ENCODE measurements at regions not wholly inside any gene's neighbourhood (a gene's known extent, or its start where the extent isn't known, plus 50 kb on each side); places are given as distances from the start of the nearest gene placed in this dataset.

DNA sequence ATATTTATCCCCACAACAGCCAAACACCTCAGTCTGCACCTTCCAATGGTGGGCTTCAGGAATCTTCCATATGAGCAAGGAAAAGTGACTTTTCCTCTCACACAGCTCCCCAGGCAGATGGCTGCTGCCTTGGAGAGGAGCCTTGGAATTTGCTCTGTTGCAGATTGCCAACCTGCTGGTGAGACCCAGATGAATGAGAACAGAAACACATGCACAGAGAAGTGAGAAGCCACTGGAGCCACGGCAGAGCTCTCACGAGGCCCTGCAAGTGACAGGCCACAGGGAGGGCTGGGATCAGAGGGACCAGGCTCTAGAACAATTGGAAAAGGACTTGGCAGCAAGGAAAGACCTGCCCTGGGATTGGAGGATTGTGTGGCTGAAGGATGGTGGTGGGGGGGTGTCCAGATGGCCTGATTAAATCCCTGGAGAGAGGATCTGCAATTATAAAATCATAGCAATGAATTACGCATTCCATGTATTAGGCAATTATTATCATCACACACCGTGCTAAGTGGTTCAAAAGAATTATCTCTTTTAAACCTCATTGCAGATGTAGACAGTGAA lies 84.9 kb upstream of the PWP1 start:
- TF ChIP-seq, protein P1, sequence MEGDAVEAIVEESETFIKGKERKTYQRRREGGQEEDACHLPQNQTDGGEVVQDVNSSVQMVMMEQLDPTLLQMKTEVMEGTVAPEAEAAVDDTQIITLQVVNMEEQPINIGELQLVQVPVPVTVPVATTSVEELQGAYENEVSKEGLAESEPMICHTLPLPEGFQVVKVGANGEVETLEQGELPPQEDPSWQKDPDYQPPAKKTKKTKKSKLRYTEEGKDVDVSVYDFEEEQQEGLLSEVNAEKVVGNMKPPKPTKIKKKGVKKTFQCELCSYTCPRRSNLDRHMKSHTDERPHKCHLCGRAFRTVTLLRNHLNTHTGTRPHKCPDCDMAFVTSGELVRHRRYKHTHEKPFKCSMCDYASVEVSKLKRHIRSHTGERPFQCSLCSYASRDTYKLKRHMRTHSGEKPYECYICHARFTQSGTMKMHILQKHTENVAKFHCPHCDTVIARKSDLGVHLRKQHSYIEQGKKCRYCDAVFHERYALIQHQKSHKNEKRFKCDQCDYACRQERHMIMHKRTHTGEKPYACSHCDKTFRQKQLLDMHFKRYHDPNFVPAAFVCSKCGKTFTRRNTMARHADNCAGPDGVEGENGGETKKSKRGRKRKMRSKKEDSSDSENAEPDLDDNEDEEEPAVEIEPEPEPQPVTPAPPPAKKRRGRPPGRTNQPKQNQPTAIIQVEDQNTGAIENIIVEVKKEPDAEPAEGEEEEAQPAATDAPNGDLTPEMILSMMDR (conservative IDR thresholded peaks at IDR 0.05; ENCODE audit: low read depth in 2 of 2) = no peak
- TF ChIP-seq POLR2AphosphoS5 (IDR thresholded peaks at IDR 0.05; ENCODE audit: low read depth) = no peak
- TF ChIP-seq EZH2 (IDR thresholded peaks at IDR 0.05; ENCODE audit: low read depth, unreplicated experiment) = no peak
- TF ChIP-seq STAT1 (IDR thresholded peaks at IDR 0.05; ENCODE audit: unreplicated experiment) = no peak
- no peak for TF ChIP-seq EZH2phosphoT487 (IDR thresholded peaks at IDR 0.05; ENCODE audit: unreplicated experiment)
- TF ChIP-seq ZNF331 (CRISPR knock-in tag; IDR thresholded peaks at IDR 0.05; ENCODE audit: low read depth) = no peak
- TF ChIP-seq ETS1 (IDR thresholded peaks at IDR 0.05) = no peak
- TF ChIP-seq JUNB (IDR thresholded peaks at IDR 0.05; ENCODE audit: unreplicated experiment) = no peak
- no peak for TF ChIP-seq CREB1 (CRISPR knock-in tag; IDR thresholded peaks at IDR 0.05; ENCODE audit: low read depth)
- TF ChIP-seq, protein P2, sequence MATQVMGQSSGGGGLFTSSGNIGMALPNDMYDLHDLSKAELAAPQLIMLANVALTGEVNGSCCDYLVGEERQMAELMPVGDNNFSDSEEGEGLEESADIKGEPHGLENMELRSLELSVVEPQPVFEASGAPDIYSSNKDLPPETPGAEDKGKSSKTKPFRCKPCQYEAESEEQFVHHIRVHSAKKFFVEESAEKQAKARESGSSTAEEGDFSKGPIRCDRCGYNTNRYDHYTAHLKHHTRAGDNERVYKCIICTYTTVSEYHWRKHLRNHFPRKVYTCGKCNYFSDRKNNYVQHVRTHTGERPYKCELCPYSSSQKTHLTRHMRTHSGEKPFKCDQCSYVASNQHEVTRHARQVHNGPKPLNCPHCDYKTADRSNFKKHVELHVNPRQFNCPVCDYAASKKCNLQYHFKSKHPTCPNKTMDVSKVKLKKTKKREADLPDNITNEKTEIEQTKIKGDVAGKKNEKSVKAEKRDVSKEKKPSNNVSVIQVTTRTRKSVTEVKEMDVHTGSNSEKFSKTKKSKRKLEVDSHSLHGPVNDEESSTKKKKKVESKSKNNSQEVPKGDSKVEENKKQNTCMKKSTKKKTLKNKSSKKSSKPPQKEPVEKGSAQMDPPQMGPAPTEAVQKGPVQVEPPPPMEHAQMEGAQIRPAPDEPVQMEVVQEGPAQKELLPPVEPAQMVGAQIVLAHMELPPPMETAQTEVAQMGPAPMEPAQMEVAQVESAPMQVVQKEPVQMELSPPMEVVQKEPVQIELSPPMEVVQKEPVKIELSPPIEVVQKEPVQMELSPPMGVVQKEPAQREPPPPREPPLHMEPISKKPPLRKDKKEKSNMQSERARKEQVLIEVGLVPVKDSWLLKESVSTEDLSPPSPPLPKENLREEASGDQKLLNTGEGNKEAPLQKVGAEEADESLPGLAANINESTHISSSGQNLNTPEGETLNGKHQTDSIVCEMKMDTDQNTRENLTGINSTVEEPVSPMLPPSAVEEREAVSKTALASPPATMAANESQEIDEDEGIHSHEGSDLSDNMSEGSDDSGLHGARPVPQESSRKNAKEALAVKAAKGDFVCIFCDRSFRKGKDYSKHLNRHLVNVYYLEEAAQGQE (IDR thresholded peaks at IDR 0.05; ENCODE audit: unreplicated experiment) = no peak
- no peak for TF ChIP-seq NANOG (IDR thresholded peaks at IDR 0.05; ENCODE audit: borderline replicate concordance)
- TF ChIP-seq ZNF114 (CRISPR knock-in tag; IDR thresholded peaks at IDR 0.05) = no peak
- TF ChIP-seq ZNF462 (CRISPR knock-in tag; IDR thresholded peaks at IDR 0.05) = no peak

Data from GM23338 (cell line).